SH-SY5Y (cell line): ENCODE measurements at regions not wholly inside any gene's neighbourhood (a gene's known extent, or its start where the extent isn't known, plus 50 kb on each side); places are given as distances from the start of the nearest gene placed in this dataset.

Experiments used
- GATA2 ChIP-seq: IDR thresholded peaks from 2 replicates; pipeline ENCODE4 v1.6.1; 2011; ENCODE audit warnings: mild to moderate bottlenecking, low read depth, low read length
- GATA3 ChIP-seq: IDR thresholded peaks from 2 replicates; pipeline ENCODE4 v1.6.1; 2011; ENCODE audit warnings: low read depth, mild to moderate bottlenecking, low read length, moderate library complexity

DNA sequence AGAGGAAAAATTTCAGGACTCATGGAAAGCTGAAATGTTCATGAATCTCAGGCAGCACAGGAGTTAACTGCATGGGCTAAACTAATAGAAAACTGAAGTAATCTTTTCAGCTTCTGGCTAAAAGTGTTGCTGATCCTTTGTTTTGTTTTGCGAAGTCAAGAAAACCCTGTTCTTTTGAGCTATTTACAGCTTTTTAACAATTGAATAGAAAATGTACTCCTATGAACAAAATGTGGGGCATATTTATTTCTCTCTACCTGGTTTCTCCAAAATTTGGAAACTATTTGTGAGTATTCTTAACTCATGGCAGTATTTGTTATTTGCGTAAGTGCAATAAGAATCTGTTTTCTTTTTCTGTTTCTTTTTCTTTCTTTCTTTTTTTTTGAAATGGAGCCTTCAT is 818.8 kb upstream of the CITED2 start:
- TF ChIP-seq GATA2 (no peak), GATA3 (no peak)
